ENCODE measurements at regions not wholly inside any gene's neighbourhood (a gene's known extent, or its start where the extent isn't known, plus 50 kb on each side); places are given as distances from the start of the nearest gene placed in this dataset.
A peak's percentile ranks its signal among the peaks of the same experiment; 100 is the strongest.

DNA sequence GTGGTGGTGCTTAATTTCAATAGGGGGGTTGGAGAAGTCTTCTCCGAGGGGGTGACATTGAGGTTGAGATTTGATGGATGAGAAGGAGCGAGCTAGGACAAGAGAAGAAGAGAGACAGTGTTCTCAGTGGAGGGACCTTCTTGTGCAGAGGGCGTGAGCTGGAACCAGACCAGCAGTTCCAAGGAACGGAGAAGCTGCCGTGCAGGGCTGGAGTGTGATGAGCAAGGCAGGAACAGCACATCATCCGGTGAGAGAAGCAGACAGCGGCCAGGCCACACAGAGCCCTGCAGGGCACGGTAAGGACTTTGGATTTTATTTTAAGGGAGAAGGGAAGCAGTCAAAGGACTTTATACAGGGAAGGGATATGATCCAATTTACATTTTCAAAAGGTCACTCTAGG lies 206.9 kb downstream of the MELK start:
- TF ChIP-seq, protein P1, sequence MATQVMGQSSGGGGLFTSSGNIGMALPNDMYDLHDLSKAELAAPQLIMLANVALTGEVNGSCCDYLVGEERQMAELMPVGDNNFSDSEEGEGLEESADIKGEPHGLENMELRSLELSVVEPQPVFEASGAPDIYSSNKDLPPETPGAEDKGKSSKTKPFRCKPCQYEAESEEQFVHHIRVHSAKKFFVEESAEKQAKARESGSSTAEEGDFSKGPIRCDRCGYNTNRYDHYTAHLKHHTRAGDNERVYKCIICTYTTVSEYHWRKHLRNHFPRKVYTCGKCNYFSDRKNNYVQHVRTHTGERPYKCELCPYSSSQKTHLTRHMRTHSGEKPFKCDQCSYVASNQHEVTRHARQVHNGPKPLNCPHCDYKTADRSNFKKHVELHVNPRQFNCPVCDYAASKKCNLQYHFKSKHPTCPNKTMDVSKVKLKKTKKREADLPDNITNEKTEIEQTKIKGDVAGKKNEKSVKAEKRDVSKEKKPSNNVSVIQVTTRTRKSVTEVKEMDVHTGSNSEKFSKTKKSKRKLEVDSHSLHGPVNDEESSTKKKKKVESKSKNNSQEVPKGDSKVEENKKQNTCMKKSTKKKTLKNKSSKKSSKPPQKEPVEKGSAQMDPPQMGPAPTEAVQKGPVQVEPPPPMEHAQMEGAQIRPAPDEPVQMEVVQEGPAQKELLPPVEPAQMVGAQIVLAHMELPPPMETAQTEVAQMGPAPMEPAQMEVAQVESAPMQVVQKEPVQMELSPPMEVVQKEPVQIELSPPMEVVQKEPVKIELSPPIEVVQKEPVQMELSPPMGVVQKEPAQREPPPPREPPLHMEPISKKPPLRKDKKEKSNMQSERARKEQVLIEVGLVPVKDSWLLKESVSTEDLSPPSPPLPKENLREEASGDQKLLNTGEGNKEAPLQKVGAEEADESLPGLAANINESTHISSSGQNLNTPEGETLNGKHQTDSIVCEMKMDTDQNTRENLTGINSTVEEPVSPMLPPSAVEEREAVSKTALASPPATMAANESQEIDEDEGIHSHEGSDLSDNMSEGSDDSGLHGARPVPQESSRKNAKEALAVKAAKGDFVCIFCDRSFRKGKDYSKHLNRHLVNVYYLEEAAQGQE (IDR thresholded peaks at IDR 0.05; ENCODE audit: insufficient read depth in 1 of 2, low read depth in 2 of 2, low read length in 2 of 2): no peak
- TF ChIP-seq SIN3A (IDR thresholded peaks at IDR 0.05; ENCODE audit: borderline replicate concordance, insufficient read depth, low read length) (no peak), FOXP2 (optimal IDR thresholded peaks at IDR 0.05; ENCODE audit: borderline replicate concordance, extremely low read depth, extremely low read length, insufficient read depth) (no peak), TAF1 (IDR thresholded peaks at IDR 0.05; ENCODE audit: borderline replicate concordance, insufficient read depth, low read length) (no peak), POLR2AphosphoS5 (IDR thresholded peaks at IDR 0.05; ENCODE audit: low read depth, low read length) (no peak)

DNA sequence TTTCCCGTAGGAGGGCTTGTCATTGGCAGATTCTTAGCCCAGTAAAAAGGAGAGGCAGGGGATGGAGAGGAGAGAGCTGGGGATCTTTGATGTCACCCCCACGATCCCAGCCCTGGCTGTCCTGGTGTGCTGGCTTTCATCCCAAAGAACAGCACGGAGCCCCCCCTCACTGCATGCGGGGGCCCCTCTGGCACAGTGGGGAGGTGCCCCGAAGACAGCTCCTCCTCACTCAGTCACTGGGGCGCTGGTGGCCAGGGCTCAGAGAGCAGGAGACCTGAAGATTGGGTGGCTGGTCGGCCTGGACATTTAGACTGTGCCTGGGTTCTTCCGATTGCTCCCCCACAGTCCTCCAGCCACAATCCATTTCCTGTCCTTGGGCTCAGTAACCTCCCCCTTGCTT lies 207.5 kb downstream of the MELK start:
- TF ChIP-seq, protein P1 (IDR thresholded peaks at IDR 0.05; ENCODE audit: insufficient read depth in 1 of 2, low read depth in 2 of 2, low read length in 2 of 2): no peak
- TF ChIP-seq TAF1 (IDR thresholded peaks at IDR 0.05; ENCODE audit: borderline replicate concordance, insufficient read depth, low read length): no peak
- no peak for TF ChIP-seq POLR2AphosphoS5 (IDR thresholded peaks at IDR 0.05; ENCODE audit: low read depth, low read length)

DNA sequence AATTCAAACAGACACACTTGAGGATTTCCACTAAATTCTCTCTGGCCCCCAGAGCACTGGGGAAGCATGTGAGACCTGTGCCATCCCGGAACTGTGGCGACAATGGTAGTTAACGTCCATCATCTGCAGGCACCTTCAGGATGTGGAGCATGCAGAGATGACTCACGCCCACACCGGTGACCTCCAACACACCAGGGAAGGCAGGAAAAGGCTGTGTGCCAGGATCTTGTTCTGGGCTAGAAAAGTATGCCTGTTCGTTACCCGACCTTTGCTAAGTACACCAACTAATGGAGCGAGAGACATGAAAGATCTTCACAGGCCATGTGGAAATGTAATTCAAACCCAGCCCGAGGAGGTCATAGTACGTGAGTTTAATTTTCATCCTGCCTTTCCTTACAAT lies 208.8 kb downstream of the MELK start:
- TF ChIP-seq FOXP2 (optimal IDR thresholded peaks at IDR 0.05; ENCODE audit: borderline replicate concordance, extremely low read depth, extremely low read length, insufficient read depth) (no peak), TAF1 (IDR thresholded peaks at IDR 0.05; ENCODE audit: borderline replicate concordance, insufficient read depth, low read length) (no peak), SIN3A (IDR thresholded peaks at IDR 0.05; ENCODE audit: borderline replicate concordance, insufficient read depth, low read length) (no peak), POLR2AphosphoS5 (IDR thresholded peaks at IDR 0.05; ENCODE audit: low read depth, low read length) (no peak)
- TF ChIP-seq, protein P1 (IDR thresholded peaks at IDR 0.05; ENCODE audit: insufficient read depth in 1 of 2, low read depth in 2 of 2, low read length in 2 of 2): 0 out of 4 replicates have a peak, but pooled peaks of 1 of the 2 experiments have one; percentile 7

Measured in PFSK-1 (cell line).